HEK293T (cell line): ENCODE measurements at regions not wholly inside any gene's neighbourhood (a gene's known extent, or its start where the extent isn't known, plus 50 kb on each side); places are given as distances from the start of the nearest gene placed in this dataset.

Experiments
- CTCF ChIA-PET: fragments of 350-600 bp; formaldehyde crosslinking; extraction: SDS; loops from one replicate; lab custom pipeline; 2021; ENCODE audit warnings: antibody characterized with exemption, inconsistent platforms; lab: Yijun Ruan, JAX
- POLR2A ChIA-PET: fragments of 350-600 bp; formaldehyde crosslinking; extraction: SDS; loops from one replicate; lab custom pipeline; 2020; ENCODE audit warnings: antibody characterized with exemption, inconsistent platforms; lab: Yijun Ruan, JAX
- DNase-seq: peaks from one replicate; pipeline ENCODE4 v3.0.0; 2012; ENCODE audit warnings: mixed read lengths; ENCODE audit errors: extremely low spot score
- ARNT ChIP-seq: fragments of 450-650 bp; IDR thresholded peaks from 2 replicates; pipeline ENCODE4 v1.6.1; 2017; ENCODE audit warnings: mild to moderate bottlenecking
- BHLHE40 ChIP-seq: fragments of 450-650 bp; IDR thresholded peaks from 2 replicates; pipeline ENCODE4 v1.6.1; 2016; ENCODE audit warnings: mild to moderate bottlenecking, moderate library complexity, borderline replicate concordance
- CTBP1 ChIP-seq: fragments of 450-650 bp; IDR thresholded peaks from 2 replicates; pipeline ENCODE4 v1.6.1; 2016; ENCODE audit warnings: borderline replicate concordance
- ELF4 ChIP-seq: fragments of 450-650 bp; IDR thresholded peaks from 2 replicates; pipeline ENCODE4 v1.6.1; 2017; ENCODE audit warnings: antibody characterized with exemption
- FOXA1 ChIP-seq: fragments of 450-650 bp; IDR thresholded peaks from 2 replicates; pipeline ENCODE4 v1.6.1; 2016; ENCODE audit warnings: mild to moderate bottlenecking
- FOXK2 ChIP-seq: fragments of 450-650 bp; IDR thresholded peaks from 2 replicates; pipeline ENCODE4 v1.6.1; 2016; ENCODE audit warnings: mild to moderate bottlenecking
- FOXM1 ChIP-seq: fragments of 450-650 bp; IDR thresholded peaks from 2 replicates; pipeline ENCODE4 v1.6.1; 2017; ENCODE audit warnings: mild to moderate bottlenecking, borderline replicate concordance
- HDGF ChIP-seq: fragments of 450-650 bp; IDR thresholded peaks from 2 replicates; pipeline ENCODE4 v1.6.1; 2017; ENCODE audit warnings: antibody characterized with exemption, borderline replicate concordance
- L3MBTL2 ChIP-seq: fragments of 450-650 bp; conservative IDR thresholded peaks from 2 replicates; pipeline ENCODE4 v1.6.1; 2016; ENCODE audit warnings: mild to moderate bottlenecking
- LEF1 ChIP-seq: fragments of 450-650 bp; IDR thresholded peaks from 2 replicates; pipeline ENCODE4 v1.6.1; 2017; ENCODE audit warnings: mild to moderate bottlenecking, borderline replicate concordance
- NFRKB ChIP-seq: fragments of 450-650 bp; IDR thresholded peaks from 2 replicates; pipeline ENCODE4 v1.6.1; 2016; ENCODE audit warnings: mild to moderate bottlenecking, moderate library complexity
- SP1 ChIP-seq: fragments of 450-650 bp; IDR thresholded peaks from 2 replicates; pipeline ENCODE4 v1.6.1; 2017
- SUZ12 ChIP-seq: fragments of 450-650 bp; IDR thresholded peaks from 2 replicates; pipeline ENCODE4 v1.6.1; 2016; ENCODE audit warnings: mild to moderate bottlenecking
- TARDBP ChIP-seq: fragments of 450-650 bp; IDR thresholded peaks from 2 replicates; pipeline ENCODE4 v1.6.1; 2016
- ZNF384 ChIP-seq: fragments of 450-650 bp; IDR thresholded peaks from 2 replicates; pipeline ENCODE4 v1.6.1; 2016
- TF ChIP-seq, protein P1 (sequence below): fragments of 450-650 bp; IDR thresholded peaks from 2 replicates; pipeline ENCODE4 v1.6.1; 2016

DNA sequence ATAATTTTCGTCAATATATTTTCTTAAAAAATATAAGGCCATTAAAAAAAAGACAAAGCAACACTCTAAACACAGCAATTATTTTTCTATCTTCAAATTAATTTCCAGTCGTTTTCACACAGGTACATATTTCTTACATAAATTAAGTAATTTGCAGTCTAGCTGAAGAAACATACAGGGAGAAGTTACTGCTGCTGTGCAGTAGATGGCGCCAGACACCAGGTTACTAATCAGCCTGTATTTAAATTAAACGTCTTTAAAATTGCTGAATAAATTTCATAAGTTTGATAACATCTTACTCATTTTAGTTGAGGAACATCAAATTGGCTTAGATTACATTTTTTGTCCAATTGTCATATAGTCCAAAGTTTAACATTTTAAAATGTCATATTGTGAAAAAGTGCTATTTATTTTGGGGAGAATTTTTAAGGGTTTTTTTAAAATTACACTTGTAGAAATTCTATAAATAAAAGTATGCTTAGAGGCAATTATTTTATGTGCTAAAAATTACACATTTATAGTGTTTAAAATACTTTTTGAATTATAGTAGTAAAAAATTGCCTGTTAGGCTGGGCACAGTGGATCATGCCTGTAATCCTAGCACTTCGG, 88.4 kb downstream of the PMAIP1 start:
- peak; percentile 17 for DNase-seq
- TF ChIP-seq FOXM1 (no peak), L3MBTL2 (no peak), CTBP1 (no peak), FOXA1 (no peak), TARDBP (no peak), FOXK2 (no peak), HDGF (no peak), NFRKB (no peak), LEF1 (no peak), ZNF384 (no peak), SP1 (no peak), ARNT (no peak), BHLHE40 (no peak)
- TF ChIP-seq, protein P1, sequence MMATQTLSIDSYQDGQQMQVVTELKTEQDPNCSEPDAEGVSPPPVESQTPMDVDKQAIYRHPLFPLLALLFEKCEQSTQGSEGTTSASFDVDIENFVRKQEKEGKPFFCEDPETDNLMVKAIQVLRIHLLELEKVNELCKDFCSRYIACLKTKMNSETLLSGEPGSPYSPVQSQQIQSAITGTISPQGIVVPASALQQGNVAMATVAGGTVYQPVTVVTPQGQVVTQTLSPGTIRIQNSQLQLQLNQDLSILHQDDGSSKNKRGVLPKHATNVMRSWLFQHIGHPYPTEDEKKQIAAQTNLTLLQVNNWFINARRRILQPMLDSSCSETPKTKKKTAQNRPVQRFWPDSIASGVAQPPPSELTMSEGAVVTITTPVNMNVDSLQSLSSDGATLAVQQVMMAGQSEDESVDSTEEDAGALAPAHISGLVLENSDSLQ = no peak
- CTCF ChIA-PET = interaction anchor here (0.8 to 1.5 kb wide), 5 partner anchors 12 to 563 kb away, joined by 4 to 5 read pairs (median 4); no protein-coding TSS in a partner anchor
- POLR2A ChIA-PET = interaction anchor here (1.5 kb wide), 1 partner anchor 88 kb away, joined by 5 read pairs; no protein-coding TSS in a partner anchor

DNA sequence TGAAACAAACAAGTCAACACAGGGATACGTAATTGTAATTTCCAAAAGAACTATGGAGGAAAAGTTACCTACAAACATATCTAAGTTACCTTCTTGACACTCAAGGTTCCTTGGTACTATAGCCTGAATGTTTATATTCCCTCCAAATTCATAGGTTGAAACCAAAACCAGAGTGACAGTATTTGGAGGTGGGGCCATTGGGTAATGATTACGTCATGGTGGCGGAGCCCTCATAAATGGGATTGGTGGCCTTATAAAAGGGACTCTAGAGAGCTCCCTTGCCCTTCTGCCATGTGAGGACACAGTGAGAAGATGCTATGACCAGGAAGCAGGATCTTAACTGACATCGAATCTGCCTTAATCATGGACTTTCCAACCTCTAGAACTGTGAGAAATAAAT, 87.3 kb downstream of the PMAIP1 start:
- POLR2A ChIA-PET = interaction anchor here (1.0 to 1.1 kb wide), 2 partner anchors 82 to 87 kb away, joined by 3 read pairs; partner anchors contain the start of gene PMAIP1

DNA sequence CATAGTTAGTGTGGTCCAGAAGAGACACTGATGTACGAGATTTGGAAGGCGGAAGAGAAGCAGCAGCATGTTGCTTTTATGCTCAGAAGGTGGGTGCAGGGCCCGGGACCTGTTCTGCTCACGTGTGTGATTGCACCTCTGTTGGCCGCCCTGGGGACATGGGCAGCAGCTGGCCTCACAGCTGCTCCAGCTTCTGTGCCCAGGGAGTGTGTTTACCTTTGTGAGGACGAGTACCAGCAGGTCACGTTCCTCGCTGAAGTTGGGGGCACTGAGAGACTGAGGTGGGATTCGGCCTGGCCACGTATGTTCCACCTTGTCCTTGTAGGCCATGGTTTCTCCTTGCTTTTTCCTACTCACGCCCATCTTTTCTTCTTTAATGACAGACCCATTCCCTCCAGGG, 86.3 kb downstream of the PMAIP1 start:
- CTCF ChIA-PET = interaction anchor here (0.5 kb wide), 1 partner anchor 37 kb away, joined by 4 read pairs; no protein-coding TSS in a partner anchor
- POLR2A ChIA-PET = interaction anchor here (1.0 to 1.1 kb wide), 2 partner anchors 81 to 86 kb away, joined by 3 read pairs; partner anchors contain the start of gene PMAIP1

More for the DNA sequence above, 87.3 kb downstream of the PMAIP1 start:
- DNase-seq = no peak
- CTCF ChIA-PET = interaction anchor here (1.3 kb wide), 1 partner anchor 9 kb away, joined by 3 read pairs; no protein-coding TSS in a partner anchor
- TF ChIP-seq LEF1 (no peak), FOXM1 (no peak), ZNF384 (no peak), NFRKB (no peak), CTBP1 (no peak), SP1 (no peak), FOXA1 (no peak), TARDBP (no peak), BHLHE40 (no peak), ELF4 (no peak), HDGF (no peak), SUZ12 (no peak), FOXK2 (no peak), ARNT (no peak), L3MBTL2 (no peak)
- TF ChIP-seq, protein P1 = no peak

DNA sequence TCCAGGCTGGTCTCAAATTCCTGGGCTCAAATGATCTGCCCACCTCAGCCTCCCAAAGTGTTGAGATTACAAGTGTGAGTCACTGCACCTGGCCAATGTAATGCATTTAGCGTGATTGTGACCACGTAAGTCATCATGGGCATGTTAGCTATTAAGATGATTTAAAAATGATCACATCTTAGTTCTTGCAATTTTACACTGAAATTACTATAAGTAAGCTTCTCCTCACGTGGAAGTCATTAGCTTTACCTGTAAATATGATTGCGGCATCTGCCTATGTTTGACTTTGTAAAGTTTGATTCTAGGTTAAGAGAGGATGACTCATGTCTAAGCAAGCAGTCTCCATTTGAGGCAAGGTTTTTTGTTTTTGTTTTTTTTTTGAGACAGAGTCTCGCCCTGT, 85.5 kb downstream of the PMAIP1 start:
- TF ChIP-seq ARNT (no peak), NFRKB (no peak), L3MBTL2 (no peak), BHLHE40 (no peak), SUZ12 (no peak)
- TF ChIP-seq, protein P1 = no peak
- POLR2A ChIA-PET = interaction anchor here (1.0 to 1.2 kb wide), 2 partner anchors 84 to 86 kb away, joined by 3 read pairs; partner anchors contain the start of gene PMAIP1
- CTCF ChIA-PET = interaction anchor here (0.7 to 1.5 kb wide), 2 partner anchors 11 to 36 kb away, joined by 3 to 6 read pairs; no protein-coding TSS in a partner anchor
- DNase-seq = no peak

More for the DNA sequence above, 86.3 kb downstream of the PMAIP1 start:
- no peak for DNase-seq
- TF ChIP-seq ELF4 (no peak), SP1 (no peak), CTBP1 (no peak), ARNT (no peak), FOXA1 (no peak), HDGF (no peak), TARDBP (no peak), ZNF384 (no peak), NFRKB (no peak), L3MBTL2 (no peak), SUZ12 (no peak), FOXM1 (no peak)
- TF ChIP-seq, protein P1 = no peak

DNA sequence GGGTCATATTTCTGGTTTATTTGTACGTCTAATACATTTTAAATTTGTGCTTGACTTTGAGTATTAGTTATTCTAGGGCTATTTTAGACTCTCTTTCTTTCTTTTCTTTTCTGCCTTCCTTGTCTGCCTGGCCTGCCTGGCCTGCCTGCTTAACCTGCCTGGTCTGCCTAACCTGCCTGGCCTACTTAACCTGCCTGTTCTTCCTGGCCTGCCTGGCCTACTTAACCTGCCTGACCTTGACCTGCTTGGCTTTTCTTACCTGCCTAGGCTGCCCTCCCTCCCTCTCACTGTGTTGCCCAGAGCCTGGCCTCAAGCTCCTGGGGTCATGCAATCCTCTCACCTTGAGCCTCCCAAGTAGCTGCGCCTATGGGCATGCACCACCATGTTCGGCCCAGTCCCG, 83.7 kb downstream of the PMAIP1 start:
- no peak for DNase-seq
- ChIA-PET POLR2A (no interaction called here), CTCF (no interaction called here)
- no peak for TF ChIP-seq HDGF
- TF ChIP-seq L3MBTL2 = no peak
- no peak for TF ChIP-seq BHLHE40
- TF ChIP-seq ZNF384 = no peak
- TF ChIP-seq NFRKB = no peak
- TF ChIP-seq, protein P1 = no peak
- no peak for TF ChIP-seq FOXM1
- TF ChIP-seq FOXK2 = no peak
- no peak for TF ChIP-seq TARDBP
